SK-N-SH treated with all-trans-retinoic acid at 6 μM for 48 hours (cell line): ENCODE measurements at regions not wholly inside any gene's neighbourhood (a gene's known extent, or its start where the extent isn't known, plus 50 kb on each side); places are given as distances from the start of the nearest gene placed in this dataset.

ENCODE experiments used
- PPARA ChIP-seq: fragments of 250-450 bp; sonication (Bioruptor Pico); IDR thresholded peaks from 2 replicates; pipeline ENCODE4 v1.5.0; 2020; ENCODE audit warnings: mild to moderate bottlenecking, borderline replicate concordance
- RARB ChIP-seq: fragments of 250-450 bp; sonication (Bioruptor Pico); IDR thresholded peaks from 2 replicates; pipeline ENCODE4 v1.8.0; 2021; ENCODE audit warnings: mild to moderate bottlenecking, moderate library complexity

- TF ChIP-seq PPARA (CRISPR knock-in tag) (no peak), RARB (no peak)
These were observed 84.2 kb upstream of the IGLL5 start for GRCh38 chr22:22803285-22803853.
